Neural crest cell (in vitro differentiated cells): ENCODE measurements at regions not wholly inside any gene's neighbourhood (a gene's known extent, or its start where the extent isn't known, plus 50 kb on each side); places are given as distances from the start of the nearest gene placed in this dataset.
"Not testable (repeated sequence)": the region's sequence is repeated elsewhere in the genome, so short reads cannot be mapped to it uniquely, and the experiment has no call there.

ENCODE experiments used
- DNase-seq: peaks from one replicate; pipeline ENCODE4 v3.0.0; 2021; ENCODE audit warnings: low read depth, mixed read lengths, low spot score
- H3K27ac Mint-ChIP-seq: one replicate; pipeline ENCODE4 v1.8.0; 2021; ENCODE audit warnings: mild to moderate bottlenecking, mixed read lengths; ENCODE audit not compliant: unreplicated experiment
- H3K27me3 Mint-ChIP-seq: 2 replicates; pipeline ENCODE4 v1.8.0; 2021; ENCODE audit warnings: low read depth, mild to moderate bottlenecking, mixed read lengths
- H3K36me3 Mint-ChIP-seq: 2 replicates; pipeline ENCODE4 v1.8.0; 2021; ENCODE audit warnings: low read depth, mild to moderate bottlenecking, mixed read lengths
- H3K4me1 Mint-ChIP-seq: 2 replicates; pipeline ENCODE4 v1.8.0; 2021; ENCODE audit warnings: mixed read lengths
- H3K4me3 Mint-ChIP-seq: one replicate; pipeline ENCODE4 v1.8.0; 2021; ENCODE audit warnings: mild to moderate bottlenecking, mixed read lengths
- H3K9me3 Mint-ChIP-seq: 2 replicates; pipeline ENCODE4 v1.8.0; 2021; ENCODE audit warnings: mixed read lengths
- CTCF ChIP-seq: fragments of 200-600 bp; sonication (generic); conservative IDR thresholded peaks from 2 replicates; pipeline ENCODE4 v1.5.0; 2021; ENCODE audit warnings: antibody characterized with exemption, mild to moderate bottlenecking

DNA sequence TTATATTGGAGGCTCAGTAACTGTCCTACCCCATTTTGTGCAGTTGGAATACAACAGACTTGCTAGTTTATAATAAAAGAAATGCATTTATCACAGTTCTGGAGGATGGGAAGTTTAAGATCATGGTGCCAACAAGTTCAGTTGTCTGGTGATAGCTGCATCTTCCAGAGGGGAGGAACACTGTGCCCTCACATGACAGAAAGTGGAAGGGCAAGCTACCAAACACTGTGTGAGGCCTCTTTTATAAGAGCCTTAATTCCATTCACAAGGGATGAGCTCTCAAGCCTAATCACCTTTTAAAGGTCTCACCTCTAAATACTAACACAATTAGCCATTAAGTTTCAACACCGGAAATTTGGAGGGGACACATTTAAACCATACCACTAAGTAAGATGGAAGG, 1073.9 kb downstream of the PLOD2 start:
- no peaks in the 10 kb centered on the region for H3K4me1 Mint-ChIP-seq
- no peak for TF ChIP-seq CTCF
- no peaks in the 10 kb centered on the region for H3K27me3 Mint-ChIP-seq
- H3K4me3 Mint-ChIP-seq = no peak overlapping the region
- H3K9me3 Mint-ChIP-seq = no peaks in the 10 kb centered on the region
- H3K27ac Mint-ChIP-seq = no peak overlapping the region
- H3K36me3 Mint-ChIP-seq = no peaks in the 10 kb centered on the region
- no peak for DNase-seq

- Mint-ChIP-seq H3K27ac (no peak overlapping the region), H3K4me1 (no peaks in the 10 kb centered on the region), H3K9me3 (no peaks in the 10 kb centered on the region), H3K36me3 (no peaks in the 10 kb centered on the region), H3K27me3 (no peaks in the 10 kb centered on the region), H3K4me3 (no peak overlapping the region)
- no peak for TF ChIP-seq CTCF
- DNase-seq = no peak
Measured at GRCh38 chr3:145088917-145089316, 1072.1 kb downstream of the PLOD2 start.

GRCh38 chr3:145089337-145089736, 1071.6 kb downstream of the PLOD2 start:
- Mint-ChIP-seq H3K27me3 (no peaks in the 10 kb centered on the region), H3K9me3 (no peaks in the 10 kb centered on the region), H3K27ac (no peak overlapping the region), H3K4me1 (no peaks in the 10 kb centered on the region), H3K4me3 (no peak overlapping the region), H3K36me3 (no peaks in the 10 kb centered on the region)
- no peak for DNase-seq
- TF ChIP-seq CTCF = no peak

DNA sequence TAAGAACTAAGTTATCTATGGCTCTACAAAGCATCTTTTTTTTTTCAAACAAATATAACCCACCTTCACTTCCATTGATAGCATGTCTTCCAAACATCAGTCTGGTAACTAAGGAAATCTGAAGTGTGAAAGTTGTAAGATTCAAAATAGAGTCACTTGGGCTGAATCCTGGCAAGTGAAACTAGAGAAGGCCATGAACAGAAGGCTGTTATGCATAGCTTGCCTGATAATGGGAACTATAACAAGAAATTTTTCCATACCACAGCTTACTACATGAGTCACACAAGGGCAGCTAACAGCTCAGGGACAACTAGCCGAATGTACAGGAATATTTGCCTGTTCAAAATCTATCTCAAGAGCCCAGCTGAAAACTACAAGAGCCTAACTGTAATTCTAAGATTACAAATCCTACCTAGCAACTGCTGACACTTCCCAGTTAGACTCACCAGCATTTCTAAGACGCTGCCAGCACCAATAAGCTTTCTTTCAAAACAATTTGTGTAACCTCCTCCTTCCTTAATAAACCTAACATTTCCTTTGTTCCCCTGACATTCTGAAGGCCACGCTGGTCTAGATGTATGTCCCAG, 1066.5 kb downstream of the PLOD2 start:
- Mint-ChIP-seq H3K27me3 (no peaks in the 10 kb centered on the region), H3K4me1 (no peaks in the 10 kb centered on the region), H3K4me3 (no peak overlapping the region), H3K36me3 (no peaks in the 10 kb centered on the region), H3K9me3 (no peaks in the 10 kb centered on the region), H3K27ac (no peak overlapping the region)
- DNase-seq = no peak
- TF ChIP-seq CTCF = no peak

DNA sequence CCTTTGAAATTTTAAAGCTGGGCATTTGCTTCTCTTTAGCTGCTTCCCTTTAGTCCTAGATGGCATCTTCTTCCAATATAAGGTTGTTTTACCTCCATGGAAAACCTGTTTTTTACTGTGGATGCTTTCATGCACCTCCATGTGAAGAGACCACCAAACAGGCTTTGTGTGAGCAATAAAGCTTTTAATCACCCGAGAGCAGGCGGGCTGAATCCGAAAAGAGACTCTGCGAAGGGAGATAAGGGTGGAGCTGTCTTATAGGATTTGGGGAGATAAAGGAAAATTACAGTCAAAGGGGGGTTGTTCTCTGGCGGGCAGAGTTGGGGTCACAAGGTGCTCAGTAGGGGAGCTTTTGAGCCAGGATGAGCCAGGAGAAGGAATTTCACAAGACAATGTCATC, 1049.8 kb downstream of the PLOD2 start:
- H3K4me1 Mint-ChIP-seq = not testable (repeated sequence)

DNA sequence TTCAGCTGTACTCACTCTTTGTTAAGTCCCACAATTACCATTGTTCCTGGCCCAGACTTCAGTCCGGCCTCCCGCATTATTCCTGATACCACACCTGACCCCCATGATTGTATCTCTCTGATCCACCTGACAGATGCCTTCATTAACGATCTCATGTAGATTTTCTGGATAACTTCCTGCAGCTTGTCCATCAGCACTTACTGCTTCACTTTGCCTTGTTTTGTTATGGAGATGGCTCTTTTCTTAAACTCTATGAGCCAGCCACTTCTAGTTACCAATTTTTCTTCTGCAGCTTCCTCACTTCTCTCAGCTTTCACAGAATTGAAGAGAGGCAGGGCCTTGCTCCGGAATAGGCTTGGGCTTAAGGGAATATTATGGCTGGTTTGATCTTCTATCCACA, 1044.2 kb downstream of the PLOD2 start:
- Mint-ChIP-seq H3K4me1 (peaks cover 10% of the 10 kb centered on the region), H3K9me3 (no peaks in the 10 kb centered on the region)
- no peak for TF ChIP-seq CTCF

More for the DNA sequence above, 1049.8 kb downstream of the PLOD2 start:
- not testable (repeated sequence) for H3K4me3 Mint-ChIP-seq, H3K27me3 Mint-ChIP-seq, DNase-seq, H3K36me3 Mint-ChIP-seq, H3K27ac Mint-ChIP-seq, H3K9me3 Mint-ChIP-seq

More for the DNA sequence above, 1044.2 kb downstream of the PLOD2 start:
- no peaks in the 10 kb centered on the region for H3K36me3 Mint-ChIP-seq
- no peak for DNase-seq
- no peak overlapping the region for H3K27ac Mint-ChIP-seq
- H3K4me3 Mint-ChIP-seq = no peak overlapping the region
- H3K27me3 Mint-ChIP-seq = no peaks in the 10 kb centered on the region
